22Rv1 (cell line): ENCODE measurements at regions not wholly inside any gene's neighbourhood (a gene's known extent, or its start where the extent isn't known, plus 50 kb on each side); places are given as distances from the start of the nearest gene placed in this dataset.

ENCODE experiments used
- CTCF ChIP-seq: fragments of 450-650 bp; IDR thresholded peaks from 2 replicates; pipeline ENCODE4 v1.5.1; 2017; ENCODE audit warnings: mild to moderate bottlenecking
- ZFX ChIP-seq: fragments of 450-650 bp; IDR thresholded peaks from 2 replicates; pipeline ENCODE4 v1.6.1; 2017; ENCODE audit warnings: antibody characterized with exemption, borderline replicate concordance

- TF ChIP-seq CTCF = no peak
- TF ChIP-seq ZFX = no peak
Measured at GRCh38 chr3:194961571-194961970, 275.9 kb downstream of the FAM43A start.
